Posterior vena cava (tissue), 2 donors: ENCODE measurements at regions not wholly inside any gene's neighbourhood (a gene's known extent, or its start where the extent isn't known, plus 50 kb on each side); places are given as distances from the start of the nearest gene placed in this dataset.
"Not testable (repeated sequence)": the region's sequence is repeated elsewhere in the genome, so short reads cannot be mapped to it uniquely, and the experiment has no call there.

Experiments used
- DNase-seq: peaks from one replicate; pipeline ENCODE4 v3.0.0-alpha.2; 2020; ENCODE audit warnings: low spot score
- intact Hi-C, 2 donors: fragments of 100-400 bp; cut with DNase I; formaldehyde crosslinking; loops; one replicate each; pipeline versions ENCODE4 v1.14.1 to v1.14.2; 2022 to 2023
- donor health status: DM: yes; HTN: yes; CAD: no.
- donor health status: DM: yes; HTN: yes; CAD: no.

DNA sequence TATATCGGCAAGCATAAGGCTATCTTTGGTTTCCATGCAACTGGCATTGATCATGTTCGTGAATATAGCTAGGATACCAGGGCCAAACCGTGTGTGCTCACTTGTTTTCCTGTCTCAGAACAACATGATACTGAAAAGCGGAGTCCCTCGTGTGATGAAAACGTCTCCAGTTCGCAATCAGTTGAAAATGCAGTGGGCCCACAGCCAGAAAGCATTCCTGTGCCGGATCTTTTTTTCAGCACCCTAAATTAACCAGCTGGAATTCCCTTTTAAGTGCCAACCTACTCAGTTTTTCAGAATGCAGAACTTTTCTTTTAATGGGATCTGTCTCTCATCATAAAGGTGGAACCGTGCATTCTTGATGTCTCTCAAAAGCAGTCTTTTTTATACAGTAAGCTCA lies 130.8 kb upstream of the FRG1 start:
- intact Hi-C loops = no loop called here
- no peak for DNase-seq

DNA sequence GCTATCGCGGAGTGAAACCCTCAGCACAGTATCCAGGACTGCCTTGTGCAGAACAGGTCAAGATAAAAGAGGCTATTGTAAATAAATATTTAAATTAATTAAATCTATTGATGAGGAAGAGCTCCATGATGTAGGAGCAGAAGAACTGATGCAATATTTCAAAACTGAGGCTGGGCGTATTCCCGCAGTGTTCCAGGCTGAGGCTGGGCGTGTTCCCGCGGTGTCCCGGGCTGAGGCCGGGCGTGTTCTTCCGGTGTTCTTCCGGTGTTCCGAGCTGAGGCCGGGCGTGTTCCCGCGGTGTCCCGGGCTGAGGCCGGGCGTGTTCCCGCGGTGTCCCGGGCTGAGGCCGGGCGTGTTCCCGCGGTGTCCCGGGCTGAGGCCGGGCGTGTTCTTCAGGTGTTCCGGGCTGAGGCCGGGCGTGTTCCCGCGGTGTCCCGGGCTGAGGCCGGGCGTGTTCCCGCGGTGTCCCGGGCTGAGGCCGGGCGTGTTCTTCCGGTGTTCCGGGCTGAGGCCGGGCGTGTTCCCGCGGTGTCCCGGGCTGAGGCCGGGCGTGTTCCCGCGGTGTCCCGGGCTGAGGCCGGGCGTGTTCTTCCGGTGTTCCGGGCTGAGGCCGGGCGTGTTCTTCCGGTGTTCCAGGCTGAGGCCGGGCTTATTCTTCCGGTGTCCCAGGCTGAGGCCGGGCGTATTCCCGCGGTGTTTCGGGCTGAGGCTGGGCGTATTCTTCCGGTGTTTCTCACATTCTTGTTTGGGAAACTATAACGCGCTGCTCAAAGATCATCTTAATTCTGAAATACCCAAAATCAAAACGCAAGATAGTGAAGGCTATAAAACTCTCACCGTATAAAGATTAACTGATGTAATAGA lies 130.1 kb upstream of the FRG1 start:
- intact Hi-C loops, DNase-seq: not testable (repeated sequence)

GRCh38 chr4:189815404-189816192 lies 125.1 kb upstream of the FRG1 start:
- no peak for DNase-seq
- intact Hi-C loops = no loop called here

DNA sequence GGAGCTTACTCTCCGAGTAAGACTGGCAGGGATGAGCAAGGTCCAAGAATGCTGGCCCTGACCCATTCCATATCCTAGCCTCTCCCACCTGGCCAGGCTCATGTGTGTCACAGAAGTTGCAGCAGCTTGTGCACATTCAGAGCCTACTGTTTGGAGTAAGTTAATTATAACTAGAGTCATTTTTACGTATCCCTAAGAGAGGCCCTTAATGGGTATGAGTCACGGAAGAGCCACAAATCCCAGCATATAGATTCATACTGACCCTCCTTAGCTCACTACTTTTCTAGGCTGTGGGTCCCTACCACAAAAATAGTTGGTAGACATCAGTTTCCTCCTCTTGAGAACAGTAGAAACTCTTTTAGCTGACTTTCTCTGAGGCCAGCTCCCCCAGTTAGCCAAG lies 118.3 kb upstream of the FRG1 start:
- DNase-seq = no peak
- intact Hi-C loops = no loop called here

DNA sequence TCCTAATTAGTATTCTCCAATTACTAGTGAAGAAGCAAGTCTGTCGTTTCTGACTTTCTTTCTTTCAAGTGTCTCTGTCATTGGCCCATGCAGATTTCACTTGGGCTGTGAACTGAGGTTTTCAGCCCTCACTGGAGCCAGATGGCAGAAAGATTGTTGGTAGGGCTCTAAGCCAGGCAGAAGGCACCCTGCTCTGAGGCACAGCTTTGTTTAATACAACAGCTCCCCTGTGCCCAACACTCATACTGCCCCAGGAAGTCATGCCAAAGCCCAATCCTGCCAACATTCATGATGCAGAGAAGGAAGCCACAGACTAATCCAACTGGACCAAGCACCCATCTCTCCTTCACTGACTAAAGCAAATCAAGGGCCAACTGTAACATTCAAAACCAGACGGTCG lies 117.1 kb upstream of the FRG1 start:
- DNase-seq = no peak
- intact Hi-C loops = no loop called here

GRCh38 chr4:189825466-189825865 lies 115.2 kb upstream of the FRG1 start:
- DNase-seq = no peak
- intact Hi-C loops = no loop called here

- DNase-seq = no peak
- intact Hi-C loops = no loop called here
Observed at GRCh38 chr4:189826657-189827056, 114.0 kb upstream of the FRG1 start.

DNA sequence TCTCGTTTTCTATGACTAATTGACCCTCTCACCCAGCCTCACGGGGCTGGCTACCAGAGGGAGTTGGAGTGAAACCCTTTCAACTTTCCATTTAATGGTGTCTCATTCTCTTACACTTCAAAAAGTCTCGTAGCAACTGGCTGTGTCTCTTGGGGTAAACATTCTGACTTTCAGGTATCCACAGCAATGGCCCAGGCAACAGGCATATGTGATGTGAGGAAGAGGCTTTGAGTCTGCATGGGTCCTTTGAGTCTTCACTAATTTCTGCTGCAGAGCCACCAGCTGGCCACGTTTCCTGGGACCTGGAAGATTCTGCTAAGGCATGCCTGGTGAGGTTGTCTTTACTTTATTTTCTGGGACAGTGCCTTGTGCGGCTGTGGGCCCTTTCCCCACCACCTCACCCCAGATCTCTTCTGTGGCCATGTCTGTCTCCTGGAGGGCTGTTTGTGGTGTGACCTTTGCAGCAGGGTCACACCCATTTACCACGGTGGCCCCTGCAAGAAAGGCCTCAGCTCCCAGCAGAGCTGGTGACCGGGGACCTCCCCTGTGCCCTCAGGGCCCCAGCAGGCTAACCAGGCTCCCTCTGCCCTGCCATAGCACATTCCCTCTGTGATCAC lies 112.5 kb upstream of the FRG1 start:
- DNase-seq = no peak
- intact Hi-C loops = no loop called here

GRCh38 chr4:189832528-189832927 lies 108.1 kb upstream of the FRG1 start:
- no peak for DNase-seq
- intact Hi-C loops = no loop called here

DNA sequence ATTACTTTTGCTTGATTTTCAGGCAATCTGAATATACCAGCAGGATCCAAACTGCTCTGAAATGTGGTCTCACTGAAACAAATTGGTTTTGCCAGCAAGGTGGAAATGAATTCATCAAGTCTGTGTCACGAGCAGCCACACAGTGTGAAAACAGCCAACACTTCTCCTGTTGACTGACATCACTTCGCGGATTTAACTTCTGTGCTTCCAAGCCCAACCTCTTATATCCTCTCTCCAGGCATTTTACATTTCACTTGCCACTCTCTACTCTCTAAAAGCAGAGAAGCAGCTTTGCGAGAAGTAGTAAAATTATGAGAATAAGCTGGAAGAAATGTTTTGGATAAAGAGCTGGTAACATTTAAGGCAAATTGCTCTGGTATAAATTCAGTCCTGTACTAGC lies 106.1 kb upstream of the FRG1 start:
- intact Hi-C loops = no loop called here

DNA sequence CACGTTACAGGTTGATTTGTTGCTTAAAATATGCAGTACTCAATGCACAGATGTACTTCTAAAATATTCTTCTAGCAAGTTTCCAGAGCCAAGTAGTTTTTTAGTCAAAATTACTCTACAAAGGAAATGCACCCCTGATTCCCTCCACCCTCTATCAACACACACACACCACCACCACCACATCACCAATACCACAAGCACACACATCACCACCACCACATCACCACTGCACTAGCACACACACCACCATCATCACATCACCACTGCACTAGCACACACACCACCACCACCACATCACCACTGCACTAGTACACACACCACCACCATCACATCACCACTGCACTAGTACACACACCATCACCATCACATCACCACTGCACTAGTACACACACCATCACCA lies 105.2 kb upstream of the FRG1 start:
- no peak for DNase-seq
- intact Hi-C loops = no loop called here

More for the DNA sequence above, 106.1 kb upstream of the FRG1 start:
- no peak for DNase-seq

DNA sequence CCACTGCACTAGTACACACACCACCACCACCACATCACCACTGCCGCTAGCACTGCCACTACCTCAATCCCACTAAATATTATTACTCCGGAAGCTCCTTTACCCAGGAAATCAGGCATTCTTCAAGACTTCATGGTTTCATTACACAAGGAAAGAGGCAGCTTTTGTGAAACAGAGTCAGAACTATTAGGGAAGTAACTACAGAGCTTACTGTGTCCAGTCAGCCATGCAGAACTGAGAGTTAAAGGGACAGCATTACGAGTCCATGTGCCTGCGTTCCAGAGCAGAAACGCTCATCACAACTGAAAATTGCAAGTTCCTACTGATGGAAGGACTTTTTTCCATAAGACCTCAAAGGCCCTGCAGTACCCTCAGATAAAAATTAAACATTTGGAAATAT lies 103.2 kb upstream of the FRG1 start:
- intact Hi-C loops = no loop called here
- no peak for DNase-seq

- intact Hi-C loops = no loop called here
- no peak for DNase-seq
Observed at GRCh38 chr4:189838821-189839497, 101.7 kb upstream of the FRG1 start.

DNA sequence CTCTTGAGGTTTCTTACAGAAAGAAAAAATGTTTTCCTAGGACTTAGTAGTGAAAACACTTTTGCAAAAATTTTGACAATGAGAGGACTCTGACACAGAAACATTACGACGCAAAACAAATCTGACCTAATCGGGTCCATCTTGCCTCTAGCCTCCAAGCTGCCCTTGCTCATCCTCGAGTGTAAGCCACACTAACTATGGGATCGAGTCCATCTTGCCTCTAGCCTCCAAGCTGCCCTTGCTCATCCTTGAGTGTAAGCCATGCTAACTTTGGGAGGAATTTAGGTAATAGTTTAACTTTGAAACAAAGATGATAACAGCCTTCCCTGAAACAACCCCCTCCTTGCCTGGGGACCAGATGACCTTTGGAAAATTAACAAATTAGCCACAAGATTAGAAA lies 100.3 kb upstream of the FRG1 start:
- intact Hi-C loops = no loop called here

GRCh38 chr4:189843413-189844009 lies 97.2 kb upstream of the FRG1 start:
- intact Hi-C loops = no loop called here
- DNase-seq = no peak

More for the DNA sequence above, 100.3 kb upstream of the FRG1 start:
- no peak for DNase-seq

- intact Hi-C loops = no loop called here
- no peak for DNase-seq
Observed at GRCh38 chr4:189845145-189845846, 95.4 kb upstream of the FRG1 start.

- DNase-seq, intact Hi-C loops: not testable (repeated sequence)
Observed at GRCh38 chr4:189846094-189846493, 94.6 kb upstream of the FRG1 start.

DNA sequence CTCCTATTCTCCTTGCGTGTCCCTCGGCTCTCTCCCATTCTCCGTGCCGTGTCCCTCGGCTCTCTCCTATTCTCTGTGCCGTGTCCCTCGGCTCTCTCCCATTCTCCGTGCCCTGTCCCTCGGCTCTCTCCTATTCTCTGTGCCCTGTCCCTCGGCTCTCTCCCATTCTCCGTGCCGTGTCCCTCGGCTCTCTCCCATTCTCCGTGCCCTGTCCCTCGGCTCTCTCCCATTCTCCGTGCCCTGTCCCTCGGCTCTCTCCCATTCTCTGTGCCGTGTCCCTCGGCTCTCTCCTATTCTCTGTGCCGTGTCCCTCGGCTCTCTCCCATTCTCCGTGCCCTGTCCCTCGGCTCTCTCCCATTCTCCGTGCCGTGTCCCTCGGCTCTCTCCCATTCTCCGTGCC lies 94.1 kb upstream of the FRG1 start:
- intact Hi-C loops, DNase-seq: not testable (repeated sequence)

- intact Hi-C loops = not testable (repeated sequence)
Observed at GRCh38 chr4:189848672-189849071, 92.0 kb upstream of the FRG1 start.

More at GRCh38 chr4:189848672-189849071, 92.0 kb upstream of the FRG1 start:
- DNase-seq = not testable (repeated sequence)
